ENCODE measurements at regions not wholly inside any gene's neighbourhood (a gene's known extent, or its start where the extent isn't known, plus 50 kb on each side); places are given as distances from the start of the nearest gene placed in this dataset.

- FAIRE-seq, result no peak
- Histone ChIP-seq H3K27ac (no peak overlapping the region), H3K9me3 (no peaks in the 10 kb centered on the region), H3K4me1 (no peaks in the 10 kb centered on the region), H3K4me3 (no peak overlapping the region), H3K4me2 (no peak overlapping the region)
- WGBS (ENCODE audit: missing lambda C conversion rate), result 9% methylated on average over 4 of the region's 4 CpGs
- CTCF ChIA-PET, result no interaction called here
- TF ChIP-seq HOXA7 (CRISPR knock-in tag; IDR thresholded peaks at IDR 0.05) (no peak), CTCF (IDR thresholded peaks at IDR 0.05) (no peak), E2F6 (IDR thresholded peaks at IDR 0.05; ENCODE audit: borderline replicate concordance, low read depth) (no peak), SREBF2 (IDR thresholded peaks at IDR 0.05) (no peak), TFCP2L1 (CRISPR knock-in tag; IDR thresholded peaks at IDR 0.05) (no peak), HES2 (IDR thresholded peaks at IDR 0.05) (no peak), REST (IDR thresholded peaks at IDR 0.05) (no peak), HEYL (CRISPR knock-in tag; IDR thresholded peaks at IDR 0.05) (no peak), ESRRA (IDR thresholded peaks at IDR 0.05; ENCODE audit: borderline replicate concordance, low read length) (no peak), BCL3 (IDR thresholded peaks at IDR 0.05) (no peak), HOXB5 (CRISPR knock-in tag; IDR thresholded peaks at IDR 0.05) (no peak), MAX (IDR thresholded peaks at IDR 0.05) (no peak), FOSL2 (IDR thresholded peaks at IDR 0.05) (no peak), FOSL2 (CRISPR knock-in tag; IDR thresholded peaks at IDR 0.05) (no peak), EHF (CRISPR knock-in tag; IDR thresholded peaks at IDR 0.05) (no peak), FOXS1 (CRISPR knock-in tag; IDR thresholded peaks at IDR 0.05) (no peak)
- POLR2A ChIA-PET, result no interaction called here
- no peak for ATAC-seq
- DNase-seq (ENCODE audit: low read depth in 1 of 2, low spot score in 1 of 2), result no peak
These were observed 270.7 kb upstream of the LRTM1 start for GRCh38 chr3:55198554-55198953.

- CTCF ChIA-PET, result no interaction called here
- no peaks in the 10 kb centered on the region for H3K4me1 ChIP-seq
- H3K4me2 ChIP-seq, result no peak overlapping the region
- 0% methylated on average over 2 of the region's 2 CpGs for WGBS (ENCODE audit: missing lambda C conversion rate)
- no peaks in the 10 kb centered on the region for H3K9me3 ChIP-seq
- ATAC-seq (no peak), DNase-seq (ENCODE audit: low read depth in 1 of 2, low spot score in 1 of 2) (no peak), FAIRE-seq (no peak)
- TF ChIP-seq NFE2L2 (conservative IDR thresholded peaks at IDR 0.05; ENCODE audit: low read length) (no peak), RFX5 (IDR thresholded peaks at IDR 0.05) (no peak), EHF (CRISPR knock-in tag; IDR thresholded peaks at IDR 0.05) (no peak), HOXB5 (CRISPR knock-in tag; IDR thresholded peaks at IDR 0.05) (no peak), ELK1 (IDR thresholded peaks at IDR 0.05; ENCODE audit: low read depth, low read length) (no peak), GATA3 (IDR thresholded peaks at IDR 0.05; ENCODE audit: borderline replicate concordance) (no peak), CBX2 (IDR thresholded peaks at IDR 0.05; ENCODE audit: borderline replicate concordance, low read depth) (no peak), EP300 (IDR thresholded peaks at IDR 0.05) (no peak), PHF8 (IDR thresholded peaks at IDR 0.05; ENCODE audit: borderline replicate concordance, low read depth) (no peak)
- no peak overlapping the region for H3K27ac ChIP-seq
- POLR2A ChIA-PET, result no interaction called here
- H3K4me3 ChIP-seq, result no peak overlapping the region
These were observed 269.2 kb upstream of the LRTM1 start for GRCh38 chr3:55197021-55197420.
